Middle frontal gyrus (tissue), 1 donor: ENCODE measurements at regions not wholly inside any gene's neighbourhood (a gene's known extent, or its start where the extent isn't known, plus 50 kb on each side); places are given as distances from the start of the nearest gene placed in this dataset.

ENCODE experiments used
- DNase-seq: peaks from one replicate; pipeline ENCODE4 v3.0.0-alpha.2; 2015; ENCODE audit warnings: low spot score; ENCODE audit errors: extremely low spot score

GRCh38 chr9:88692827-88693226 lies 157.8 kb downstream of the NXNL2 start:
- no peak for DNase-seq

- peak; percentile 53 for DNase-seq
Measured at GRCh38 chr9:88694625-88695024, 159.6 kb downstream of the NXNL2 start.

- no peak for DNase-seq
Measured at GRCh38 chr9:88696501-88696900, 161.5 kb downstream of the NXNL2 start.

GRCh38 chr9:88697764-88698432 lies 162.9 kb downstream of the NXNL2 start:
- DNase-seq, result no peak

- DNase-seq, result no peak
Measured at GRCh38 chr9:88702985-88703384, 168.0 kb downstream of the NXNL2 start.

GRCh38 chr9:88706193-88707113 lies 171.5 kb downstream of the NXNL2 start:
- DNase-seq, result no peak

GRCh38 chr9:88710449-88710848 lies 175.5 kb downstream of the NXNL2 start:
- no peak for DNase-seq

- no peak for DNase-seq
Measured at GRCh38 chr9:88711719-88712118, 176.7 kb downstream of the NXNL2 start.

- DNase-seq, result no peak
Measured at GRCh38 chr9:88712484-88712883, 177.5 kb downstream of the NXNL2 start.

- DNase-seq, result no peak
Measured at GRCh38 chr9:88713010-88713409, 178.0 kb downstream of the NXNL2 start.

GRCh38 chr9:88716596-88717290 lies 181.8 kb downstream of the NXNL2 start:
- no peak for DNase-seq

- DNase-seq, result no peak
Measured at GRCh38 chr9:88721025-88721424, 186.0 kb downstream of the NXNL2 start.

- DNase-seq, result no peak
Measured at GRCh38 chr9:88721495-88722279, 186.7 kb downstream of the NXNL2 start.

- DNase-seq, result no peak
Measured at GRCh38 chr9:88722753-88723152, 187.8 kb downstream of the NXNL2 start.

GRCh38 chr9:88723751-88724150 lies 188.8 kb downstream of the NXNL2 start:
- no peak for DNase-seq

- DNase-seq, result no peak
Measured at GRCh38 chr9:88724331-88724730, 189.4 kb downstream of the NXNL2 start.

GRCh38 chr9:88725300-88726019 lies 190.5 kb downstream of the NXNL2 start:
- no peak for DNase-seq

- no peak for DNase-seq
Measured at GRCh38 chr9:88726803-88727202, 191.8 kb downstream of the NXNL2 start.

GRCh38 chr9:88730780-88731179 lies 195.8 kb downstream of the NXNL2 start:
- no peak for DNase-seq

GRCh38 chr9:88732128-88732527 lies 197.2 kb downstream of the NXNL2 start:
- no peak for DNase-seq
